PFSK-1 (cell line): ENCODE measurements at regions not wholly inside any gene's neighbourhood (a gene's known extent, or its start where the extent isn't known, plus 50 kb on each side); places are given as distances from the start of the nearest gene placed in this dataset.

ENCODE experiments used
- FOXP2 ChIP-seq: optimal IDR thresholded peaks from 2 replicates; pipeline ENCODE3; 2011; ENCODE audit warnings: borderline replicate concordance, control low read depth, inconsistent platforms; ENCODE audit not compliant: insufficient read depth; ENCODE audit errors: extremely low read length, extremely low read depth
- POLR2AphosphoS5 ChIP-seq: IDR thresholded peaks from 2 replicates; pipeline ENCODE4 v1.6.1; 2012; ENCODE audit warnings: low read depth, mild to moderate bottlenecking, control low read depth, low read length, moderate library complexity
- REST ChIP-seq, 2 experiments: IDR thresholded peaks; 2 replicates each; pipeline versions ENCODE4 v1.6.1 to v1.8.0; 2011 to 2012; ENCODE audit warnings: low read depth in 2 of 2, low read length in 2 of 2, control low read depth in 1 of 2, inconsistent platforms in 1 of 2, mild to moderate bottlenecking in 1 of 2, moderate library complexity in 1 of 2; ENCODE audit not compliant: insufficient read depth in 1 of 2
- SIN3A ChIP-seq: IDR thresholded peaks from 2 replicates; pipeline ENCODE4 v1.6.1; 2012; ENCODE audit warnings: mild to moderate bottlenecking, low read length, moderate library complexity, borderline replicate concordance; ENCODE audit not compliant: insufficient read depth
- TAF1 ChIP-seq: IDR thresholded peaks from 2 replicates; pipeline ENCODE4 v1.6.1; 2012; ENCODE audit warnings: low read length, control low read depth, borderline replicate concordance; ENCODE audit not compliant: insufficient read depth

GRCh38 chr7:22958742-22959141 lies 55.2 kb downstream of the HYCC1 start:
- no peak for TF ChIP-seq TAF1
- TF ChIP-seq SIN3A = no peak
- no peak for TF ChIP-seq POLR2AphosphoS5
- no peak for TF ChIP-seq FOXP2
- TF ChIP-seq REST (IDR thresholded peaks at IDR 0.05; ENCODE audit: insufficient read depth in 1 of 2, low read depth in 2 of 2, low read length in 2 of 2) = no peak
